NCI-H2227 (cell line): ENCODE measurements at regions not wholly inside any gene's neighbourhood (a gene's known extent, or its start where the extent isn't known, plus 50 kb on each side); places are given as distances from the start of the nearest gene placed in this dataset.

ENCODE experiments used
- DNase-seq: peaks from one replicate; lab custom pipeline; 2025; ENCODE audit not compliant: unreplicated experiment; lab: John Stamatoyannopoulos, UW

DNA sequence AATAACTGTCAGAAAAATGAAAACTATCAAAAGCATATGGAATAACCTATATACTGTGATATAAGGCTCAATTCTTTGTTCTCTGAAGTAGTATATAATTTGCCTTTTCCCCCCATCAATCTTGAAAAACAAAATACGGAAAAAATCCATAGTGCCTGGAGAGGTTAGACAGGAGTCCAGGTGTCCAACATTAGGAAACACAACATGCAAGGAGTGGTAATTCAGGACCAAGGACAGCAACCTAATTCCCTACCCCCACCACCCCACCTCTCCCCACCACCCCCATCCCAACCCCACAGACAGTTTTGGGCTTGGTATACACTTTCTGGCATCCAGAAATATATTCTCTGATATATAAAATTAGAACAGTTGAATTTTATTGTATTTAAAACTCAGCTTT, 55.1 kb upstream of the SLC25A26 start:
- DNase-seq, result no peak

- DNase-seq, result no peak
These were observed 56.6 kb upstream of the SLC25A26 start for GRCh38 chr3:66164155-66164554.

DNA sequence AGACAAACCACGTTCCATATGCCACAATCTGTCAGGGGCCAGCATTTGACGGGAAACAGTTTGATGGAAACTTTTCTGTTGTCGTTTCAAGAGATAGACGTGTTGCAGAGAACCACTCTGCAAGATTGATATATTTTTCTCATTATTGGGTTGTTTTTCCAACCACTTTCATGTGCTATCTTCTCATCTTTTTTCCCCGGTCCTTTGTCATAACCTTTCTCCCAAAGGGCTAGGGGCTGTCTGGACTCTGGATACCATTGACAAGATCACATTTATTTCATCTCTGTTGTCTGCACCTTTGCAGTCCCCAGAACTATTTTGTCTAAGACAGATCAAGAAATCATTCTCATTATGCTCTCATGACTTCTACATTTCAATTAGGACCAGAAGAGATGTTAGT, 57.6 kb upstream of the SLC25A26 start:
- no peak for DNase-seq

DNA sequence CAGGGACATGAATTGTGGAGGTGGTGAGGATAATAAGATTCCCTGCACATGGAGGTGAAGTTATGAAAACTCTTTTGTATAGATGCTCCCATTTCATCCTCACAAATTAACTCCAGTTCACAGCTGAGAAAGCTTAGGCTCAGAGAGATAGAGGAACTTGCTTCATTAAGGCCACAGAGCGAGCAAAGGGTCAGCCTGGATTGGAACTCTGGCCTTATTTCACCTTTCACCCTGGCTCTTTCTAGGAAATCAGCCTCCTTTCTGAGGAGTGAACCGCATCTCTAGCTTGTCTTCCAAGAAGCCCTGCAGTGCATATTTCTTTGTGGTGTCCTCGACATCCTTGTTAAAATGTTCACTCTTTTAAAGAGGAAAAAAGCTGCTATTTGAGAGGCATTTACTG, 58.0 kb upstream of the SLC25A26 start:
- no peak for DNase-seq

GRCh38 chr3:66158933-66159683, 61.7 kb upstream of the SLC25A26 start:
- DNase-seq, result no peak

- no peak for DNase-seq
These were observed 66.3 kb upstream of the SLC25A26 start for GRCh38 chr3:66154444-66154861.

DNA sequence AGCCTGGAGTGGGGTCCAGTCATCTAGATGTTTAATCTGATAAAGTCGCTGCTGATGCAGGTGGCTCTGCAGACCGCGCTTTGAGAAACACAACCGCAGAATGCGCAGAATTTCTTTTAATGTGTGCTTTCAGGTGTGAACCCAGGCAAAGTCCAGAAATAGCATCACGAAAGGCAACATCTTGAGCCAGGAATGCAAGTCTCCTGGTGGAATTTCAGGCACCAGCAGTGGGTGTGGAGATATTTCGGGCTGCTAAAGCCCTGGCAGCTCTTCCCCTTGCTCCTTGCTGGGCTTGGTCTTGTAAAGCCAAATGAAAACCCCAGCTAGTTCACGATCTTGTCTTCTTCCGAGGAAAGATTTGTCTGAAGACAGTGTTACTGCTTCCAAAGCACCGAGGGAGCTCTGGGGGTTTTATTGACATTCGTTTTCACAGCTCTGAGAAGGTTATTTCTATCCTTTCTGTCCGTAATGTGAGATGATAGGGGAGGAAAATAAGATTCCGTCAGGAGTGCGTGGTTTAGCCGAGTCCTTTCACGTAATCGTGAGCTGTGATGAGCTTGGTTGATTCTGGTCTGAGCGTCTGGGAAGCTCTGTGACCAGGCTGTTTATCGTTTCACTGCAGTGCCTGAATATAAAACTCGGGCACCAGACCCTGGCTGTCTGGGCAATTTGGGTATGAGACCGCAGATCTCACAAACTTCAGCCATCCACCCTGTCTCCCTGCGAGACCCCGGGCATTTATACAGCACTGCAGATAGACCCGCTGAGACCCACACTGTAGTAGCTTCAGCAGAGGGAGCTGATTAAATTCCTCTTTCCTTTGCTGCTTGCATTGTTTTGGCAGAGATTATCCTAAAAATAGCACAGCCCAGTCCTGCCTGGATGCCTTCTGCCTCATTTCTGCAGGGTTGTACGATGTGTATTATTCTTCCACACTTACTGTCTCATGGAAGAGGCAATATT, 67.0 kb upstream of the SLC25A26 start:
- DNase-seq, result peak; percentile 10

- DNase-seq, result no peak
These were observed 68.5 kb upstream of the SLC25A26 start for GRCh38 chr3:66152336-66152735.

- no peak for DNase-seq
These were observed 69.8 kb upstream of the SLC25A26 start for GRCh38 chr3:66150977-66151376.

DNA sequence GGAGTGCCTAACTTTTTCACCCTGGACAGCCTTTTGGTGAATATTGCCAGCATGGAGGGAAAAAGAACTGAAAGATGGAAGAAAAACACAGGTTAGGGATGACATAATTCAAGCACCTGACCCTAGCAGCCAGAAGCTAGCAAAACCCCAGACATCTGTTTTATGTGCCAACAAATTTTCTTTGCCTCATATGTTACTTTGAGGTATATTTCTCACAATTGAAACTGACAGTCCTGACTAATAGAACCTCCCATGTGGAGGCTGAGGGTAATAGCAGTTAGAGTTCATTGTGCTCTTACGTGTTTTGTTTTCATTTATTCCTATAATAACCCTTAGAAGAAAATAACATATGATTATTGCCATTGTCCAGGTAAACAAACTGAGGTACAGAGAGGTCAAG, 71.5 kb upstream of the SLC25A26 start:
- peak; percentile 70 for DNase-seq

- no peak for DNase-seq
These were observed 75.4 kb upstream of the SLC25A26 start for GRCh38 chr3:66145408-66145733.

- no peak for DNase-seq
These were observed 76.0 kb upstream of the SLC25A26 start for GRCh38 chr3:66144568-66145407.

GRCh38 chr3:66142079-66142478, 78.7 kb upstream of the SLC25A26 start:
- DNase-seq, result no peak

GRCh38 chr3:66140743-66141372, 79.9 kb upstream of the SLC25A26 start:
- DNase-seq, result no peak

- no peak for DNase-seq
These were observed 80.7 kb upstream of the SLC25A26 start for GRCh38 chr3:66140106-66140505.

DNA sequence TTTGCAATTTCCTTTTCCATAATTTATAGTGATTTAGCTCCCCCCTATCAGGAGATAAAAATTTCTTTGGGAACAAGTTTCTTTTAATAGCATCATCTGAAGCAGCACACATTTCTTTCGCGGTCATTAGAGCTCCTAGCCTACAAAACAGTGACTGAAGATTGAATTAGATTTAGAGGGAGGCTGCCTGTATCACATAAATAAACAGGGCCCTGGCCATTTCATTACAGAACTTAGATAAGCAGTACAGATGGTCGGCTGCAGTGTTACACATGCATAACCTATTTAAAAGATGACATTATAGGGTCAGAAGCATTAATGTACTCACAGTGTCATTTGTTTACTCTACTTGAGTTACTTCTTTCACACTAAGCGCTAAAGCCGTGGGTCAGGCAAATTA, 81.4 kb upstream of the SLC25A26 start:
- no peak for DNase-seq

DNA sequence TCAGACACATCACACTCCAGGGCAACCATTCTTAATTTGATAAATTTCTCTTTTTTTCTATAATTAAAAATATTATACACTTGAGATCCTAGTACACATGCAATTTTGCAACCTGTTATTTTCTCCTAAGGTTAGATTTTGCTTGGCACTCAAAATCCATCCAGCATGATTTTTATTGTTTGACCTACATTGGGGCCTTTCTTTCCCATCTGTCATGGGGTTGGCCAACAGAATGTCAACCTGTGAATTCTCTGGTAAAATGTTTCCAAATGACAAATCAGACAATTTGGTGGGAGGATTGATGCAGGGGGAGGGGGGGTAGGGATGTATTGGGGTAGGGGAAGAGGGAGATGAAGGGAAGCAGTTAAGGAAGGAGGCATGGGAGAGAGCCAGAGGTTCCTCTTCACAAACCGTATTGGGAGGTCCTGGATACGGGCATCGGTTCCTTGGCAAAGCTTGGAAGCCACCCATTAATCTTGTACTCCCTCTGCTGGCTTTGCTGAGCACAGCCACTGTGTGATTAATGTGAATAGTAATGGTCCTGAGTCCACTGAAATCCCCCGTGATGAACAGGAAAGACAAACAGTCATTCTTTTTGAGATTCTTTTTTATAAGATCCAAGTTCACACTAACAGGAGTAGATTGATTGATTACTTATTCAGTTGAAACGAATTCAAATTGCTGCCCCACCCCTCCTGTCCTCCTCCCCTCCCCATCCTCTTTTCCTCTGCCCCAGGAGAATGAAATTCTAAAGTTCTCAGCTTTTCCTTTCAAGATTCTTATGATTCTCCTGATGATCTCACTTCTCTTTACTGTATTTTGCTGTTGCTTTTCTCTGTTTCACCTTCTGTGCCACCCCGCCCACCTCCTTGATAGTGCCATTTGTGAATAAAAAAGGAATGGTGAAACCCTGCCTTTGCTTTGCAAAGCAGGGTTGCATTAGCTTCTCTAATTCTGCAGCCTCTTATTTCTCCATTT, 82.2 kb upstream of the SLC25A26 start:
- DNase-seq, result peak; percentile 62

GRCh38 chr3:66136597-66136996, 84.2 kb upstream of the SLC25A26 start:
- DNase-seq, result no peak

DNA sequence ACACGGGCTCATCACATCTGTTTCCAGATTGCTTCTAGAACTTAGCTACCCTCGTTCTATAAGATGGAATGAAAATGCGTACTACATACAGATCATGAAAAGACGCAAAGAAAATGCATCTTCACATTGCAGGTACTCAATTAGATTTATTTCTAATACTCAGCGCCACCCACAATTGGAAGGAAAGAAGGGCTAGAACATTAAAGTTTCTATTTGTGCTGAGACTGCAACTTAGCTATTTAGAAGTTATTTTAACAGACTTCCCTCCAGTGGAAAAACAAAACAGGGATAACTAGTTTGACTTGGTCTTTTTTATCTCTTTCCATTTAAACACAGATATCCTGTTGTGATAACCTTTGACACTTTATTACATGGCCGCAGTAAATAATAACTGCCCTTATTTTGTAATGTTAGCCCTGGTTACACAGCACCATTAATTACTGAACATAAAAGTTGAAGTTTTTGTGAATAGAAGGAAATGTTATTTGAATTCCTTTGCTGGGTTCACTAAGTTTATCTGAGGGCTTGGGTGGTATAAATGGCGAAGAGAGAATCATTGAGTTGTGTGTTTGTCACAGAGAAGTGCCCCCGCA, 86.9 kb upstream of the SLC25A26 start:
- DNase-seq, result no peak
